Thyroid gland (tissue), 4 donors: ENCODE measurements at regions not wholly inside any gene's neighbourhood (a gene's known extent, or its start where the extent isn't known, plus 50 kb on each side); places are given as distances from the start of the nearest gene placed in this dataset.

Experiments used
- CTCF ChIP-seq, 6 experiments: fragments of 200-600 bp in 3 of 6; fragments of 450-650 bp in 3 of 6; sonication (generic) in 3 of 6; IDR thresholded peaks; one replicate each; pipeline ENCODE4 v1.5.1; 2016 to 2019; ENCODE audit warnings: antibody characterized with exemption in 6 of 6, mild to moderate bottlenecking in 2 of 6, inconsistent platforms in 1 of 6, moderate library complexity in 1 of 6
- POLR2A ChIP-seq, 2 donors: fragments of 450-650 bp; IDR thresholded peaks; one replicate each; pipeline ENCODE4 v1.6.1; 2017; ENCODE audit warnings: antibody characterized with exemption in 2 of 2, mild to moderate bottlenecking in 2 of 2, moderate library complexity in 1 of 2

- no peak for TF ChIP-seq CTCF (IDR thresholded peaks at IDR 0.05)
- no peak for TF ChIP-seq POLR2A (IDR thresholded peaks at IDR 0.05)
Observed at GRCh38 chr1:56032096-56032676, 547.2 kb downstream of the PLPP3 start.
